H1 (cell line): ENCODE measurements at regions not wholly inside any gene's neighbourhood (a gene's known extent, or its start where the extent isn't known, plus 50 kb on each side); places are given as distances from the start of the nearest gene placed in this dataset.

Experiments used
- CHD1 ChIP-seq: IDR thresholded peaks from 2 replicates; pipeline ENCODE4 v1.6.1; 2012; ENCODE audit warnings: low read depth, low read length, improper control_type of control experiment
- CTCF ChIP-seq, 3 experiments: IDR thresholded peaks; 1 replicate in 2 of 3; 2 replicates in 1 of 3; pipeline versions ENCODE4 v1.5.1 to v1.6.1; 2011; ENCODE audit warnings: low read length in 3 of 3, mild to moderate bottlenecking in 3 of 3, inconsistent platforms in 2 of 3, low read depth in 1 of 3, moderate library complexity in 1 of 3; ENCODE audit not compliant: insufficient read depth in 1 of 3; ENCODE audit errors: control extremely low read depth in 1 of 3
- EZH2 ChIP-seq: fragments of 200-600 bp; sonication (generic); IDR thresholded peaks from 2 replicates; pipeline ENCODE4 v1.7.1; 2012; ENCODE audit warnings: low read depth, mild to moderate bottlenecking, moderate library complexity, low read length, inconsistent platforms; ENCODE audit not compliant: severe bottlenecking
- GTF2F1 ChIP-seq: IDR thresholded peaks from 2 replicates; pipeline ENCODE4 v1.6.1; 2012; ENCODE audit warnings: low read depth, low read length, improper control_type of control experiment, borderline replicate concordance
- JUN ChIP-seq: IDR thresholded peaks from 2 replicates; pipeline ENCODE4 v1.6.1; 2011; ENCODE audit warnings: low read depth, mild to moderate bottlenecking, improper control_type of control experiment, low read length
- JUND ChIP-seq: IDR thresholded peaks from 2 replicates; pipeline ENCODE4 v1.6.1; 2011; ENCODE audit warnings: mild to moderate bottlenecking, improper control_type of control experiment, low read length
- POLR2A ChIP-seq, 2 experiments: IDR thresholded peaks; 1 replicate in 1 of 2; 2 replicates in 1 of 2; pipeline ENCODE4 v1.6.1; 2011; ENCODE audit warnings: low read depth in 2 of 2, low read length in 2 of 2, mild to moderate bottlenecking in 2 of 2; ENCODE audit errors: control extremely low read depth in 1 of 2
- POLR2AphosphoS5 ChIP-seq: IDR thresholded peaks from 2 replicates; pipeline ENCODE4 v1.6.1; 2011; ENCODE audit warnings: low read depth, low read length
- SAP30 ChIP-seq: fragments of 300-600 bp; sonication (generic); IDR thresholded peaks from 2 replicates; pipeline ENCODE4 v1.7.1; 2012; ENCODE audit warnings: low read length, moderate library complexity, mild to moderate bottlenecking, inconsistent platforms; ENCODE audit not compliant: insufficient read depth, insufficient replicate concordance
- SIN3A ChIP-seq, 2 experiments: IDR thresholded peaks in 1 of 2; conservative IDR thresholded peaks in 1 of 2; 2 replicates each; pipeline ENCODE4 v1.6.1; 2011 to 2012; ENCODE audit warnings: low read length in 2 of 2, improper control_type of control experiment in 1 of 2, low read depth in 1 of 2, mild to moderate bottlenecking in 1 of 2
- SP1 ChIP-seq: IDR thresholded peaks from 2 replicates; pipeline ENCODE4 v1.6.1; 2011; ENCODE audit warnings: low read depth, low read length
- TAF1 ChIP-seq: IDR thresholded peaks from 2 replicates; pipeline ENCODE4 v1.6.1; 2011; ENCODE audit warnings: mild to moderate bottlenecking, low read depth, low read length
- TBP ChIP-seq: IDR thresholded peaks from 2 replicates; pipeline ENCODE4 v1.6.1; 2011; ENCODE audit warnings: low read depth, low read length, improper control_type of control experiment
- TF ChIP-seq, protein P1 (sequence below): IDR thresholded peaks from 2 replicates; pipeline ENCODE4 v1.6.1; 2012; ENCODE audit warnings: low read length, inconsistent platforms

DNA sequence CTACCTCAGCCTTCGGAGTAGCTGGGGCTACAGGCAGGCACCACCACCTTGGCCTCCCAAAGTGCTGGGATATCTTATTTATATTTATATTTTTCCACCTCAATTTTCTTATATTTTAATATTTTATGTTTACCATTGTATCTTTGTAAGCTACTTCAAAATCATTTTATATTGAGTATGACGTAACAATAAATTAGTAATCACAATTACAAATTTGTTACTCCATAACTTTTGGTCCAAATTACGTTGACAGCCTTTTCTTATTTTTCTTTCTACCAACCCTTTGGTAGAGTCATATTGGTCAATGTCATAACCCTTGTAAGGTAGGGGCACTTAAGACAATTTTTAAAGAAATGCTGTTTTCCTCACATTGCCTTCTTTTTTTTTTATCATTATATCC lies 104.0 kb upstream of the H2AZ1 start:
- TF ChIP-seq POLR2AphosphoS5, result no peak
- no peak for TF ChIP-seq CTCF (IDR thresholded peaks at IDR 0.05; ENCODE audit: control extremely low read depth in 1 of 3, insufficient read depth in 1 of 3, low read depth in 1 of 3, low read length in 3 of 3)
- TF ChIP-seq GTF2F1, result no peak
- no peak for TF ChIP-seq SP1
- no peak for TF ChIP-seq CHD1
- TF ChIP-seq TBP, result no peak
- TF ChIP-seq SIN3A (conservative IDR thresholded peaks at IDR 0.05 in 1 of 2, IDR thresholded peaks at IDR 0.05 in 1 of 2; ENCODE audit: low read depth in 1 of 2, low read length in 2 of 2), result no peak
- TF ChIP-seq POLR2A (IDR thresholded peaks at IDR 0.05; ENCODE audit: control extremely low read depth in 1 of 2, low read depth in 2 of 2, low read length in 2 of 2), result no peak
- no peak for TF ChIP-seq TAF1
- TF ChIP-seq SAP30, result no peak
- TF ChIP-seq EZH2, result no peak
- TF ChIP-seq, protein P1, sequence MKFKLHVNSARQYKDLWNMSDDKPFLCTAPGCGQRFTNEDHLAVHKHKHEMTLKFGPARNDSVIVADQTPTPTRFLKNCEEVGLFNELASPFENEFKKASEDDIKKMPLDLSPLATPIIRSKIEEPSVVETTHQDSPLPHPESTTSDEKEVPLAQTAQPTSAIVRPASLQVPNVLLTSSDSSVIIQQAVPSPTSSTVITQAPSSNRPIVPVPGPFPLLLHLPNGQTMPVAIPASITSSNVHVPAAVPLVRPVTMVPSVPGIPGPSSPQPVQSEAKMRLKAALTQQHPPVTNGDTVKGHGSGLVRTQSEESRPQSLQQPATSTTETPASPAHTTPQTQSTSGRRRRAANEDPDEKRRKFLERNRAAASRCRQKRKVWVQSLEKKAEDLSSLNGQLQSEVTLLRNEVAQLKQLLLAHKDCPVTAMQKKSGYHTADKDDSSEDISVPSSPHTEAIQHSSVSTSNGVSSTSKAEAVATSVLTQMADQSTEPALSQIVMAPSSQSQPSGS, result no peak
- TF ChIP-seq JUND, result no peak
- no peak for TF ChIP-seq JUN
